Renal cortex interstitium (tissue), 11 donors: ENCODE measurements at regions not wholly inside any gene's neighbourhood (a gene's known extent, or its start where the extent isn't known, plus 50 kb on each side); places are given as distances from the start of the nearest gene placed in this dataset.
"Not testable (repeated sequence)": the region's sequence is repeated elsewhere in the genome, so short reads cannot be mapped to it uniquely, and the experiment has no call there.

Experiments used
- DNase-seq, 11 donors: peaks; one replicate each; pipeline ENCODE4 v3.0.0-alpha.2; 2013; ENCODE audit warnings: low read depth in 9 of 11, low spot score in 4 of 11; ENCODE audit errors: extremely low read depth in 1 of 11

DNA sequence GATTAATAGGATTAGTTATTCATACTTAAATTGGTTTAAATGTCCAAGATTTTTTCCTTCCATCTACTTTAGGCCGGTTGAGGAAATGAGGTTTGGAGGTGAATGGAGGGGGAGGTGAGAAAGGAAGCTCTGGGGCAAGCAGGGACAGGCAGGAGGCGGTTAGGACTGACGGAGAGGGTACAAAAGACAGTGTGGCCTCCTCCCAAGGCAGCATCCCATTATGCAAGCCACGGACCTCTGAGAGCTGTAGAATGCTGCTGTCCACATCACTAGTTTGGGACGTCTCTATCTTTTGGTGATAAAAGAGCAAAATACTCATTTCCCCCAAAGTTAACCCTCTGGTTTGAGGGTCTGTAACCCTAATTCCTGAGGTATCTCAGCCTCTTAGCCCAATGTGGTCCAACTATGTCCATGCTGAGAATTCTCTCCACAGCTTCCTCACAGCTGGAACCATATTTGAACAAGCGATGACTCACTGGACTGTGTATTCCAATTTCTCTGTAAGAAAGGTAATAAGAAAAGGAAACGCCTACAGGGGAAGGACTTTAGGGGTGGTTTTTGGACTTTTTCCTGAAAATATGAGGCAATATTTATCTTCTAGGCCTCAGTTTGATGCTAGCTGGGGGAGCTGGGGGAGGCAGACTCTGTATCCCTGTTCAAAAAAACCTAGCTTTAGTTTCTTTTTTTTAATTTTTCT, 172.2 kb downstream of the TFAP2B start:
- DNase-seq: no peak

DNA sequence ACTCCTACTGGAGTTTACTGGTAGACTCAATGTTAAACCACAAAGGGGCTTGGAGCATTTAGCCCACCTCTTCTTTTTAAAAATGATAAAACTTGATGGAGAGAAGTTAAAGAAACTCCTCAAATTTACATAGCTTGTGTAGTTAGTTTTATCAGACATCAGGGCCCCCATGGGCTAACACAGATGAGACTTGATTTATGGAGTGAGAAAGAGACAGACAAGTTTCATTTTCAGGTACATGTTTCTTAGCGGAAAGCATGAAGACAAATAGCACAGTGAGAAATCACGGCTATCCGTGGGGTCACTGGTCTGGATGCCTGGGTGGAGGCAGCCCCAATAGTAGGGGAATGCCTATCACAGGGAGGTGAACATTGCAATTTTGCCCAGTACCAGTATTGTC, 173.6 kb downstream of the TFAP2B start:
- DNase-seq: no peak

DNA sequence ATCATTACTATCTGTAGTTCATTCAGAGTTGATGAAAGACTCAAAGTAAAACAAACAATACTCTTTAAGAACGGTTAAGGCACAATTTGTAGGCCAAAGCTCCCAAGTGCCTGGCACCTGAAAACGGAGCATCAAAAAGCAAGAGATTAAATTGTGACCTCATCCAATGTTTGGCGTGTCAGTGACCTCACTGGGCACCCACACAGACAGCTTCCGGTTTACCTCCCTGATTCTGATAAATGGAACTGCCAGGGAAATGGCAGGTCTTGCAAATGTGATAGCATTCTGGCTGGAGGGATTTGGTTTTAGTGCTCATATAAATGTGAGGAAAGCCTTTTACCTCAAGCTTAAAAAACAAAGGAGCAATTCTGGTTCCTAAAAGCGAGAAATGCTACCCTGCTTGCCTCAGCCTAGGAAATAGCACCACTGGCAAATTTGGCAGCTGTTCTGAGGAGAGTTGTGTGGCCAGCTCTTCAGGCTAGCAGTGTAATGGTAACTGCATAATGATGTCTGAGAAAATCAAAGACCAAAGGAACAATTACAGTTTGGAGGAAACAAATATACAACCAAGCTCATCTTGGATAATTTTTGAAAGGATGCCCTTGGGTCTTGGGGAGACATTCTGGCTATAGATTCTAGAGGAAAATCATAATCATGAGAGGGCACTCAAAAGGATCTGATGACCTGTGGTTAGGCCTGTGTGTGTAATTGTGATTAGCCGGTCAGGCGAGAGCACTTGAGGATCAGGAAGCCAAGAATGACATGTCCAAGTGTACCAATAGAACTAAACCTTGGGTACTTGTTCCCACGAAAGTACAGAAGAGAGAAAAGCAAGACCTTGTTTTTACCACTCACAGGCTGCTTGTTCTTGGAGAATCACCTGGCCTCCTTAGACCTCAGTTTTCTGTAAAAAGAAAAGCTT, 174.3 kb downstream of the TFAP2B start:
- no peak for DNase-seq

GRCh38 chr6:50993941-50994720, 175.5 kb downstream of the TFAP2B start:
- DNase-seq: no peak

GRCh38 chr6:50995036-50995435, 176.4 kb downstream of the TFAP2B start:
- no peak for DNase-seq

GRCh38 chr6:50998905-50999304, 180.2 kb downstream of the TFAP2B start:
- DNase-seq: no peak

DNA sequence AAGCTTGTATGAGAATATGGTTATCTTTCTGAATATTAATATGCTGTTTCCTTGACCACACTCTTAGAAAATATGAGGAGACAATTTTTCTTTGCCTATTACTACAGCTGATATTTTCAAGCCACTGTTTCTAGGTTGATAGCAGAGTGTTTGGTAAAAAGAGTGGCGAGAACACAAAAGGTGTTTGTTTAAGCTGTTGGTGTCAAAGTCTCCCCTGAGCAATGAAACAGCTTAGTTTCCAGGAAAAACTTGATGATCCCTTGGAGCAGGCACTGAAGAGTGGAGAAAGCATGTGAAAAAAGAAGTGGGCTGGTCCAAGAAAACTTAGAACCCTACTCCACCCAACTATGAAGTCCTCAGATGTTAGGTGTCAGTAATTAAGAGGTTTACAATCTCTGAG, 182.7 kb downstream of the TFAP2B start:
- no peak for DNase-seq

DNA sequence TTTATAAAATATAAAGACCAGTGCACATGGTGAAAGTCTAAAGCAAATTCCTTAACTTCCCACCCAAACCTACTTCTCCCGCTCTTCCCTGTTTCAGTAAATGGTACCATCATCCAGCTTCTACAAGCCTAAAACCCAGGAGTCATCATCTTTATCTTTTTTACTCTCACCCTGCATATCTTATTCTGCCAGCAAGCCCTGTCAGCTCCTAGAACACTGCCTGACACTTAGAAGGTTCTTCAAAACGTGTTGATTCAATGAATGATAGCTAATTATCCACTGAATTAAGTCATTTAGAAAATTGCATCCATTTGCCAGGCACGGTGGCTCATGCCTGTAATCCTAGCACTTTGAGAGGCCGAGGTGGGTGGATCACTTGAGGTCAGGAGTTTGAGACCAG, 185.7 kb downstream of the TFAP2B start:
- DNase-seq: no peak

- DNase-seq: no peak
Measured at GRCh38 chr6:51005779-51006178, 187.1 kb downstream of the TFAP2B start.

GRCh38 chr6:51007237-51007636, 188.6 kb downstream of the TFAP2B start:
- no peak for DNase-seq

- DNase-seq: not testable (repeated sequence)
Measured at GRCh38 chr6:51008693-51009092, 190.0 kb downstream of the TFAP2B start.

GRCh38 chr6:51013376-51013775, 194.7 kb downstream of the TFAP2B start:
- DNase-seq: no peak

DNA sequence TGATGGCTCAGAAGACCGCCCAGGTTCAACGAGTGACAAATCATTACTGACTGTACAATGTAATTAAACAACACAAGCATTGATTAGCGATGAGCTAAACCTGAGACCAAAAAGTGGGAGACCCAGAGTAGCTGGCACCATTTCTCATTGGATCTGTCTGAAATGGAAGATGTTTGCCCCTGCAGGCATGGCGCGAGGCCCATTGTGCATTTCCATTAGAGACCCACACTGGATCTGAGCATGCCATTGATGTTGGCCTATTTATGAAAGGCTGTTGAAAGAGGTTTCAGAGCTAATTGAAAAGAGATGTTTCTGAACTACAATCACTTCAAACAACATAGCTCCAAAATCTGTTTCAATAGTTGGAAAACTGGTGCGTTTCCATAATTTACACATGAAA, 196.7 kb downstream of the TFAP2B start:
- no peak for DNase-seq

GRCh38 chr6:51016489-51016888, 197.8 kb downstream of the TFAP2B start:
- DNase-seq: no peak

DNA sequence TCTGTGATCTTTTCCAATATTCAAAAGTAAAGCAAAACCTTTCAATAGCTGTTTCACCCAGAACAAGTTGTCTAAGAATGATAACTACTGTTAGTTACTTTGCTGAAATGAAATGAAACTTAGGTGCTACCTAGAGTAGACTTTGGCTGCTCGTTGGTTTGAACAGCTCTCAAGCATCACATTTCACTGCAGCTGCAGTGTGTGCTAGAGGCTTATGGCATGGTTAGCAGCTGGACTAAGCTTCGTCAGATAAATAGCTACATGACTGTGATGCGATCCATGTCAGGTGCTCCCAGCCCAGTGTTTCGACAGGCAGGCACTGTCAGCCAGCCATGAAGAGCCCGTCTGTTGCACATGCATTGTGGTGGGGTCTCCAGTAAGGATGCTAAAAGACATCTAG, 201.1 kb downstream of the TFAP2B start:
- DNase-seq: no peak

DNA sequence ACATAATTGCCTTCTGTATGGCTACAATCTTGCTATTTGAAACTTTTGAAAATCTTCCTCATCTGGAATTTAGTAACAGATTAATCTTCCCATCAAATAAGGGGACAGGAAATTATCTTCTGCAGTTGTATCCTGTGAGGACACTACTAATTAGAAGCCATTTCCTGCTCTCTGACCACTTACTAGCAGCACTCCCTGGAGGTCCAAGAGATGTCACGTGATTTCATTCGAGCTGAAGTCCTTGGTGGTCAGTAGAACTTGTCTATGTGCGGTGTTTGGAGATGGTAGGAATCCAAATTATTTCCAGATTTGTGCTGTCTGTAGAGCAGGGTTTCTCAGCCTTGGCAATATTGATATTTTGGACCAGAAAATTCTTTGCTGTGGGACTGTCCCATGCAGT, 202.5 kb downstream of the TFAP2B start:
- DNase-seq: no peak

DNA sequence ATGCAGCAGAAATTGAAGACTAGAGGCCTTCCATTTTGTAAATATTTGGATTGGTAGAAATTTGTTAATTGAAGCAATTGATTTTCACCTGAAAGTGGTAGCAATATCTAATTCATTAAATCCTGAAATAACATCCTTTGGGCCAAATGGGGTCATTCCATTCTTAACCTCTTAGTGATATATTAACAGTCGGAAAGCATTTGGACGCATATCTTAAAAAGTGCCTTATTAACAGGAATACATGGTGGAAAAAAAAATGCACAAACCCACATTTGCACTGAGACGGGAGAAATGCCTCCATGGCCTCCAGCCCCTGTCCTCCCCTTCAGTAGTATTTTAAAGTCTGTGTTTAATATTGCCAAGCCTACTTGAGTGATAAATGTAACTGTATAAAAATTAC, 205.5 kb downstream of the TFAP2B start:
- peak in 1 of 11 donors; percentile 24 for DNase-seq

DNA sequence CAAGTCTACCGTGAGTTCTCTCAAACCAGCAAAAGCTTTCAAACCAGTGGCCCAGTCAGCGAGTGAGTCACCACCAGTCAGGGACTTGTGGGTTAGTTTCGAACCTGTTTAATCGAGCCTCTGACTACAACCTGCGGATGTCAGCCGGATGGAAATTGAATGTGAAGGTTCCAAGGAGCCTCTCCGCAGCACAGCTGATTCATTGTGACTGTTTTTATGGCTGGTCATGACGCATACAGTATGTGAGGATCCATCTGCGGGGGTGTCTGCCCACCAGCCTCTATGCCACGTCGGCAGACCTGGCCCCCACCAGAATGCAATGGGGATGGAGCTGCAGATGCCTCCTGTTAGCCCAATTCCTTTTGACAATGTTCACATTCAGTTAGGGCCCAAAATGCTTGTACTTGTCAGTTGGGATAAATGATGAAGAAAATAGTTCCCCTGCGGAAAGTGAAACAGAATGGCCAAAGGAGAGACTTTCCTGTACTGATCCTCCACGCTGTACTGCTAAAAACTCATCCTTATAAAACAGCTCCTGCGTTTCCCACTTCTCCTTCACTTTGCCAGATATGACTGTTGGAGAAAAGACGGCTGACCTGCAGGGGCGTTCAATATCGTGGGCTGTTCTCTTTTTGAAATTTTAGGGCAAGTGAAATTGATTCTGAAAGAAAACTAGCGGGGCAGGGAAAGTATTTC, 206.6 kb downstream of the TFAP2B start:
- no peak for DNase-seq
